ENCODE measurements at regions not wholly inside any gene's neighbourhood (a gene's known extent, or its start where the extent isn't known, plus 50 kb on each side); places are given as distances from the start of the nearest gene placed in this dataset.
A peak's percentile ranks its signal among the peaks of the same experiment; 100 is the strongest.

GRCh38 chr1:245084551-245084950, 70.2 kb upstream of the KIF26B start:
- TF ChIP-seq ZFX (IDR thresholded peaks at IDR 0.05; ENCODE audit: borderline replicate concordance) (no peak), CTCF (IDR thresholded peaks at IDR 0.05) (no peak)
- H3K27ac ChIP-seq: no peak overlapping the region

GRCh38 chr1:245079021-245079609, 75.7 kb upstream of the KIF26B start:
- no peak overlapping the region for H3K27ac ChIP-seq
- peak; percentile 91 for TF ChIP-seq CTCF (IDR thresholded peaks at IDR 0.05)
- no peak for TF ChIP-seq ZFX (IDR thresholded peaks at IDR 0.05; ENCODE audit: borderline replicate concordance)

GRCh38 chr1:245074898-245075297, 79.9 kb upstream of the KIF26B start:
- TF ChIP-seq CTCF (IDR thresholded peaks at IDR 0.05) (no peak), ZFX (IDR thresholded peaks at IDR 0.05; ENCODE audit: borderline replicate concordance) (no peak)
- no peak overlapping the region for H3K27ac ChIP-seq

GRCh38 chr1:245074232-245074747, 80.5 kb upstream of the KIF26B start:
- no peak overlapping the region for H3K27ac ChIP-seq
- TF ChIP-seq CTCF (IDR thresholded peaks at IDR 0.05) (no peak), ZFX (IDR thresholded peaks at IDR 0.05; ENCODE audit: borderline replicate concordance) (no peak)

- TF ChIP-seq ZFX (IDR thresholded peaks at IDR 0.05; ENCODE audit: borderline replicate concordance) (no peak), CTCF (IDR thresholded peaks at IDR 0.05) (no peak)
- H3K27ac ChIP-seq: no peak overlapping the region
Observed at GRCh38 chr1:245070836-245071615, 83.8 kb upstream of the KIF26B start.

- no peak for TF ChIP-seq ZFX (IDR thresholded peaks at IDR 0.05; ENCODE audit: borderline replicate concordance)
- no peak for TF ChIP-seq CTCF (IDR thresholded peaks at IDR 0.05)
- H3K27ac ChIP-seq: no peak overlapping the region
Observed at GRCh38 chr1:245067257-245067656, 87.5 kb upstream of the KIF26B start.

- H3K27ac ChIP-seq: no peak overlapping the region
- TF ChIP-seq ZFX (IDR thresholded peaks at IDR 0.05; ENCODE audit: borderline replicate concordance) (no peak), CTCF (IDR thresholded peaks at IDR 0.05) (no peak)
Observed at GRCh38 chr1:245062741-245063305, 92.0 kb upstream of the KIF26B start.

- 0 out of 2 replicates have a peak overlapping the region, but pooled peaks have one; percentile 59 for H3K27ac ChIP-seq
Observed at GRCh38 chr1:245061808-245062207, 93.0 kb upstream of the KIF26B start.
